ENCODE measurements at regions not wholly inside any gene's neighbourhood (a gene's known extent, or its start where the extent isn't known, plus 50 kb on each side); places are given as distances from the start of the nearest gene placed in this dataset.

DNA sequence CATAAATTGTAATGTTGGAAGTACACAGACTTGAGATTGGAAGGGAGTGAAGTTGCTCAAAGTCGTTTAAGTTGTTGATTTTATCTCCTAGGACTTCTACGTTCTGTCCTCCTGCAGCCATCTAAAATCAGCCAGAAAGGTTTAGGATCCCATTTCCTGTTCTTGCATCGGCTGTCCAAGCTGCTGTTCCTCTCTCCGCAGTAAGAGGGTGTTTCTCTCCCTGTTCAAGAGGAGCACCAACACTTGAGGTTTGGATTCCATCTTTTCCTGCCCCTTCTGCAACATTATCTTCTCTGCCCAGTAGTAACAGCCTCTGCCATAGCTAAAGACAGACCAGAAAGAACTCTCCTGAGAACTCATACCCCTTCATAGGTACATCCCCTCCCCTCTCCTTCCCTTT lies 373.4 kb downstream of the GADD45G start:
- no peaks in the 10 kb centered on the region for H3K79me2 ChIP-seq (ENCODE audit: low read length)
- no peaks in the 10 kb centered on the region for H3K27me3 ChIP-seq (replicated peaks; ENCODE audit: insufficient read depth, low read length)
- H3K4me2 ChIP-seq (ENCODE audit: low read depth, low read length): no peak overlapping the region
- DNase-seq: no peak
- H3K9ac ChIP-seq (ENCODE audit: low read length): no peak overlapping the region
- no peaks in the 10 kb centered on the region for H4K20me1 ChIP-seq (ENCODE audit: insufficient read depth, low read length)
- TF ChIP-seq, protein P1, sequence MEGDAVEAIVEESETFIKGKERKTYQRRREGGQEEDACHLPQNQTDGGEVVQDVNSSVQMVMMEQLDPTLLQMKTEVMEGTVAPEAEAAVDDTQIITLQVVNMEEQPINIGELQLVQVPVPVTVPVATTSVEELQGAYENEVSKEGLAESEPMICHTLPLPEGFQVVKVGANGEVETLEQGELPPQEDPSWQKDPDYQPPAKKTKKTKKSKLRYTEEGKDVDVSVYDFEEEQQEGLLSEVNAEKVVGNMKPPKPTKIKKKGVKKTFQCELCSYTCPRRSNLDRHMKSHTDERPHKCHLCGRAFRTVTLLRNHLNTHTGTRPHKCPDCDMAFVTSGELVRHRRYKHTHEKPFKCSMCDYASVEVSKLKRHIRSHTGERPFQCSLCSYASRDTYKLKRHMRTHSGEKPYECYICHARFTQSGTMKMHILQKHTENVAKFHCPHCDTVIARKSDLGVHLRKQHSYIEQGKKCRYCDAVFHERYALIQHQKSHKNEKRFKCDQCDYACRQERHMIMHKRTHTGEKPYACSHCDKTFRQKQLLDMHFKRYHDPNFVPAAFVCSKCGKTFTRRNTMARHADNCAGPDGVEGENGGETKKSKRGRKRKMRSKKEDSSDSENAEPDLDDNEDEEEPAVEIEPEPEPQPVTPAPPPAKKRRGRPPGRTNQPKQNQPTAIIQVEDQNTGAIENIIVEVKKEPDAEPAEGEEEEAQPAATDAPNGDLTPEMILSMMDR (IDR thresholded peaks at IDR 0.05; ENCODE audit: low read length): no peak
- TF ChIP-seq EZH2phosphoT487 (IDR thresholded peaks at IDR 0.05; ENCODE audit: low read length): no peak
- TF ChIP-seq EZH2 (optimal IDR thresholded peaks at IDR 0.05; ENCODE audit: low read depth, low read length): no peak
- H3K4me1 ChIP-seq (ENCODE audit: low read length): no peaks in the 10 kb centered on the region
- no peaks in the 10 kb centered on the region for H3K36me3 ChIP-seq (replicated peaks; ENCODE audit: insufficient read depth, low read length)
- no peak overlapping the region for H3K27ac ChIP-seq (ENCODE audit: low read length)
- H2AFZ ChIP-seq (ENCODE audit: low read length): no peak overlapping the region
- H3F3A ChIP-seq (ENCODE audit: insufficient read depth, low read length): no peaks in the 10 kb centered on the region
- no peak overlapping the region for H3K4me3 ChIP-seq (ENCODE audit: low read length)
- no peaks in the 10 kb centered on the region for H3K9me2 ChIP-seq (replicated peaks; ENCODE audit: insufficient read depth, low read length)
- no peaks in the 10 kb centered on the region for H3K9me3 ChIP-seq (replicated peaks; ENCODE audit: insufficient read depth, low read length)

DNA sequence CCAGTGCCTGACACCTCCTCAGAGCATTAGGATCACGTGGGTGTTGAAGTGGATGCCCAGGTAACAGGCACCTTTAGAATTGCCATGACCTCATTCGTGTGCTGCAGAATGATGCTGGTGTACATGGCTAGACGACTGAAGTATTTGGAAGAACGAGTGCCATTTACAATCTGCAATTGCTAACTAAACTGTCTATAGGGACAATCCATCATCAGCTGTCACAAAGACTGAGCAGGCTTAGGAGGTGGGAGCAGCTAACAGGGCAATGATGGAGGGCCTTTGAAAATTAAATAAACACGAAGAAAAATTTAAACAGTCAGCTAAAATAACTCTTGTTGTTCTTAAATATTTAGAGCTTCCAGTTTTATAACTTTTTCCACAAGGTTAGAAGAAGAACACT lies 375.8 kb downstream of the GADD45G start:
- H3K79me2 ChIP-seq (ENCODE audit: low read length): no peaks in the 10 kb centered on the region
- H3K9me3 ChIP-seq (replicated peaks; ENCODE audit: insufficient read depth, low read length): no peaks in the 10 kb centered on the region
- H3F3A ChIP-seq (ENCODE audit: insufficient read depth, low read length): no peaks in the 10 kb centered on the region
- no peaks in the 10 kb centered on the region for H3K9me2 ChIP-seq (replicated peaks; ENCODE audit: insufficient read depth, low read length)
- H3K4me2 ChIP-seq (ENCODE audit: low read depth, low read length): no peak overlapping the region
- peaks cover 7% of the 10 kb centered on the region; the same call in 1 of the 2 replicates for H3K4me1 ChIP-seq (ENCODE audit: low read length)
- no peak overlapping the region for H3K27ac ChIP-seq (ENCODE audit: low read length)
- no peaks in the 10 kb centered on the region for H4K20me1 ChIP-seq (ENCODE audit: insufficient read depth, low read length)
- TF ChIP-seq EZH2phosphoT487 (IDR thresholded peaks at IDR 0.05; ENCODE audit: low read length): no peak
- TF ChIP-seq, protein P1 (IDR thresholded peaks at IDR 0.05; ENCODE audit: low read length): no peak
- TF ChIP-seq EZH2 (optimal IDR thresholded peaks at IDR 0.05; ENCODE audit: low read depth, low read length): no peak
- no peak overlapping the region for H3K9ac ChIP-seq (ENCODE audit: low read length)
- no peak for DNase-seq
- H3K27me3 ChIP-seq (replicated peaks; ENCODE audit: insufficient read depth, low read length): no peaks in the 10 kb centered on the region
- no peak overlapping the region for H3K4me3 ChIP-seq (ENCODE audit: low read length)
- H2AFZ ChIP-seq (ENCODE audit: low read length): no peak overlapping the region
- no peaks in the 10 kb centered on the region for H3K36me3 ChIP-seq (replicated peaks; ENCODE audit: insufficient read depth, low read length)

DNA sequence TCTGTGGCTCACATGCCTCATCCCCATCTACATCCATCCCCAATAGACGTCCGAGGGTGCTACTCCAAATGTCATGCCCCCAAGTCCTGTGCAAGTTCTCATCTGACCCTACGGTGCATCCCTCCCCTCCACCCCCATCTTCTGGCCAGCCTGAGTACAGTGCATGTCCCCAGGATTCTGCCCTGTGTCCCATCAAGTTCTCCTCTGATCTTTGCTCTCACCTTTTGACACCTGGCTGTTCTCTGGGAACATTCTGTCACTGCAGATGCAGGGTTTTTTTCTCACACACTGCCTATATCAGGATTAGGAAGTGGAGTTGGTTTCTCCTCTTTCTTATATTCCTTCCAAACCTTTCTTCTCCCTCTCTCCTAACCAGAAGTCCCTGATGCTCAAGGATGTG lies 377.2 kb downstream of the GADD45G start:
- Histone ChIP-seq H3K27ac (ENCODE audit: low read length) (no peak overlapping the region), H4K20me1 (ENCODE audit: insufficient read depth, low read length) (no peaks in the 10 kb centered on the region), H3K4me2 (ENCODE audit: low read depth, low read length) (no peak overlapping the region), H3K79me2 (ENCODE audit: low read length) (no peaks in the 10 kb centered on the region), H3F3A (ENCODE audit: insufficient read depth, low read length) (no peaks in the 10 kb centered on the region), H2AFZ (ENCODE audit: low read length) (no peak overlapping the region), H3K4me3 (ENCODE audit: low read length) (no peak overlapping the region), H3K9me2 (replicated peaks; ENCODE audit: insufficient read depth, low read length) (no peaks in the 10 kb centered on the region), H3K9me3 (replicated peaks; ENCODE audit: insufficient read depth, low read length) (no peaks in the 10 kb centered on the region), H3K9ac (ENCODE audit: low read length) (no peak overlapping the region), H3K27me3 (replicated peaks; ENCODE audit: insufficient read depth, low read length) (no peaks in the 10 kb centered on the region), H3K4me1 (ENCODE audit: low read length) (peaks cover 7% of the 10 kb centered on the region; the same call in 1 of the 2 replicates), H3K36me3 (replicated peaks; ENCODE audit: insufficient read depth, low read length) (no peaks in the 10 kb centered on the region)
- no peak for DNase-seq
- no peak for TF ChIP-seq EZH2phosphoT487 (IDR thresholded peaks at IDR 0.05; ENCODE audit: low read length)
- TF ChIP-seq EZH2 (optimal IDR thresholded peaks at IDR 0.05; ENCODE audit: low read depth, low read length): no peak
- TF ChIP-seq, protein P1 (IDR thresholded peaks at IDR 0.05; ENCODE audit: low read length): no peak
